ENCODE measurements at regions not wholly inside any gene's neighbourhood (a gene's known extent, or its start where the extent isn't known, plus 50 kb on each side); places are given as distances from the start of the nearest gene placed in this dataset.

- H3K36me3 ChIP-seq (ENCODE audit: control insufficient read depth, insufficient read depth, low read length), result no peaks in the 10 kb centered on the region
- no peak overlapping the region for H3K9ac ChIP-seq (ENCODE audit: low read depth, low read length)
- H3K9me3 ChIP-seq (ENCODE audit: control insufficient read depth, insufficient read depth, low read length), result peaks cover 8% of the 10 kb centered on the region
- no peak overlapping the region for H3K27ac ChIP-seq (ENCODE audit: low read depth, low read length)
- peaks cover 6% of the 10 kb centered on the region for H3K4me1 ChIP-seq (ENCODE audit: control insufficient read depth, insufficient read depth, low read length)
- H3K27me3 ChIP-seq (ENCODE audit: control insufficient read depth, insufficient read depth, low read length), result no peaks in the 10 kb centered on the region
- H3K4me3 ChIP-seq (ENCODE audit: low read depth, low read length), result no peak overlapping the region
Measured at GRCh38 chr2:174668075-174668474, 70.5 kb upstream of the WIPF1 start.

DNA sequence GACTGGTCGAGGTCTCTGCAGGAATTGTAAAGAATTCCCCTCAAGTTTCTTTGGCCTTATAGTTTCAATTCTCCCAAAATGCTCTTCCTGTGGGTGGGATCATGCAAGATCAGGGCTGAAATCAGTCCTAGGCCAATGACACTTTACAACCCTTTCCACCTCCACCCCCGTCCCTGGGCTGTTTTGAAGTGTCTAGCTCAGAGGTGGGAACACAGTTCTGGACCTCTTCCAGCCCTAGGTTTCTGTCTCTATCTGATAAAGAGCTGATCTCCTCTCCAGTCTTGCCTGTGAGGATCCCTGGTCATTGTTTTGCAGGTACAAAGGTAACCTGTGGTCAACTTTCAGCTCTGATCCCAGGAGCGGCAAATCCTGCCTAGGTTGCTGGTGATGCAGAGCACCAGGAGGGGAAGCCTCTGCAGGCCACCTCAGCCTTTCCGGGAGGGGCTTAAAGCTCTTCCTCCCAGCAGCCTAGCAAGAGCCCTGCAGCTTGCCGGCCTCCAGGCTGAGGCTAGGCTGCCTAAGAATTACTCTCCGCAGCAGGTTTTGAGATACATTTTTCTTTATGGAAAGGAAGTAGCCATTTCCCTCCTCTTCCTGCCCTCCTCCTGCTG is 69.8 kb upstream of the WIPF1 start:
- H3K4me1 ChIP-seq (ENCODE audit: control insufficient read depth, insufficient read depth, low read length), result peaks cover 9% of the 10 kb centered on the region
- H3K4me3 ChIP-seq (ENCODE audit: low read depth, low read length), result no peak overlapping the region
- H3K9ac ChIP-seq (ENCODE audit: low read depth, low read length), result no peak overlapping the region
- no peaks in the 10 kb centered on the region for H3K27me3 ChIP-seq (ENCODE audit: control insufficient read depth, insufficient read depth, low read length)
- H3K9me3 ChIP-seq (ENCODE audit: control insufficient read depth, insufficient read depth, low read length), result peaks cover 5% of the 10 kb centered on the region
- H3K27ac ChIP-seq (ENCODE audit: low read depth, low read length), result peak overlapping the region; percentile 36
- H3K36me3 ChIP-seq (ENCODE audit: control insufficient read depth, insufficient read depth, low read length), result no peaks in the 10 kb centered on the region

- Histone ChIP-seq H3K9ac (ENCODE audit: low read depth, low read length) (no peak overlapping the region), H3K9me3 (ENCODE audit: control insufficient read depth, insufficient read depth, low read length) (no peaks in the 10 kb centered on the region), H3K27ac (ENCODE audit: low read depth, low read length) (peak overlapping the region; percentile 36), H3K27me3 (ENCODE audit: control insufficient read depth, insufficient read depth, low read length) (no peaks in the 10 kb centered on the region), H3K4me1 (ENCODE audit: control insufficient read depth, insufficient read depth, low read length) (peaks cover 9% of the 10 kb centered on the region), H3K4me3 (ENCODE audit: low read depth, low read length) (no peak overlapping the region), H3K36me3 (ENCODE audit: control insufficient read depth, insufficient read depth, low read length) (no peaks in the 10 kb centered on the region)
Measured at GRCh38 chr2:174666845-174667244, 69.2 kb upstream of the WIPF1 start.

- Histone ChIP-seq H3K4me3 (ENCODE audit: low read depth, low read length) (no peak overlapping the region), H3K9me3 (ENCODE audit: control insufficient read depth, insufficient read depth, low read length) (no peaks in the 10 kb centered on the region), H3K27ac (ENCODE audit: low read depth, low read length) (no peak overlapping the region), H3K27me3 (ENCODE audit: control insufficient read depth, insufficient read depth, low read length) (no peaks in the 10 kb centered on the region), H3K36me3 (ENCODE audit: control insufficient read depth, insufficient read depth, low read length) (no peaks in the 10 kb centered on the region), H3K9ac (ENCODE audit: low read depth, low read length) (no peak overlapping the region), H3K4me1 (ENCODE audit: control insufficient read depth, insufficient read depth, low read length) (peaks cover 9% of the 10 kb centered on the region)
Measured at GRCh38 chr2:174666312-174666711, 68.7 kb upstream of the WIPF1 start.

GRCh38 chr2:174664084-174664759 is 66.6 kb upstream of the WIPF1 start:
- H3K36me3 ChIP-seq (ENCODE audit: control insufficient read depth, insufficient read depth, low read length), result no peaks in the 10 kb centered on the region
- H3K9ac ChIP-seq (ENCODE audit: low read depth, low read length), result no peak overlapping the region
- no peak overlapping the region for H3K4me3 ChIP-seq (ENCODE audit: low read depth, low read length)
- H3K4me1 ChIP-seq (ENCODE audit: control insufficient read depth, insufficient read depth, low read length), result peaks cover 9% of the 10 kb centered on the region
- H3K27me3 ChIP-seq (ENCODE audit: control insufficient read depth, insufficient read depth, low read length), result no peaks in the 10 kb centered on the region
- H3K9me3 ChIP-seq (ENCODE audit: control insufficient read depth, insufficient read depth, low read length), result no peaks in the 10 kb centered on the region
- H3K27ac ChIP-seq (ENCODE audit: low read depth, low read length), result no peak overlapping the region

DNA sequence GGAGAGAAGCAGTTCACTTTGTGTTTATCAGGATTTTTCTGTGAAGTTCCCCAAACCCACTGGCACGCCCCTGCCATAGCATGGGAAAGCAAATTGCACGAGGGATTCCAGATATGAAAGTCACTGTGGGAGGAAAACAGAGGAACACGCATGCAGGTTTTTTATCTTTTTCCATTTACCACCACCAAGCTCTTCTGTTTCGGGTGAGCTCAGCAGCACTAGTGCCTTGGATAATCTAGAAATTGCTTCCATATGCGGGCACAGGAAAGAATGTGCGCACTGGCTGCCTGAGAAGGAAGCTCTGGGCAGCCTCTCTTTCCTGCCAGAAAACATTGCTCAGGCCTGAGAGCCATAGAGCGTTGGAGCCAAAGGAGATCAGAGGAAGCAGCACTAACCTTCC is 65.9 kb upstream of the WIPF1 start:
- Histone ChIP-seq H3K36me3 (ENCODE audit: control insufficient read depth, insufficient read depth, low read length) (no peaks in the 10 kb centered on the region), H3K4me3 (ENCODE audit: low read depth, low read length) (no peak overlapping the region), H3K9ac (ENCODE audit: low read depth, low read length) (no peak overlapping the region), H3K4me1 (ENCODE audit: control insufficient read depth, insufficient read depth, low read length) (peaks cover 9% of the 10 kb centered on the region), H3K27me3 (ENCODE audit: control insufficient read depth, insufficient read depth, low read length) (no peaks in the 10 kb centered on the region), H3K9me3 (ENCODE audit: control insufficient read depth, insufficient read depth, low read length) (no peaks in the 10 kb centered on the region), H3K27ac (ENCODE audit: low read depth, low read length) (no peak overlapping the region)

DNA sequence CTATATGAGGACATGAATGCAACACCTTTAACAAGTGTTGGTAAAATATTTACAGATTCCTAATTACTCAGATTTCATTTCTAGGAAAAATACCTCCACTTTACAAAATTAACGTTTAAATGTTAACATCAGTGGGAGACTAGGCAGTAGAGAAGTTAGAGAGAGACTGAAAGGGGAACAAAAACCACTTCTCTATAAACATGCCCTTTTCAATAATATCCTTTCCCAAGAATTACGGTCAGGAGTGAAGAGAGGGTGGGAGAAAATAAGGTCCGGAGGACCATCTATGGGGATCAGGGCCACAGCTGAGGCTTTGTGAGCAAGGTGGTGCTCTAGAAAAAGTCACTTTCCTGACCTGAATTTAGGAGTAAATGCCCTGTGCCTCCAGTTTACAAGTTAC is 65.3 kb upstream of the WIPF1 start:
- H3K9me3 ChIP-seq (ENCODE audit: control insufficient read depth, insufficient read depth, low read length), result no peaks in the 10 kb centered on the region
- no peak overlapping the region for H3K27ac ChIP-seq (ENCODE audit: low read depth, low read length)

DNA sequence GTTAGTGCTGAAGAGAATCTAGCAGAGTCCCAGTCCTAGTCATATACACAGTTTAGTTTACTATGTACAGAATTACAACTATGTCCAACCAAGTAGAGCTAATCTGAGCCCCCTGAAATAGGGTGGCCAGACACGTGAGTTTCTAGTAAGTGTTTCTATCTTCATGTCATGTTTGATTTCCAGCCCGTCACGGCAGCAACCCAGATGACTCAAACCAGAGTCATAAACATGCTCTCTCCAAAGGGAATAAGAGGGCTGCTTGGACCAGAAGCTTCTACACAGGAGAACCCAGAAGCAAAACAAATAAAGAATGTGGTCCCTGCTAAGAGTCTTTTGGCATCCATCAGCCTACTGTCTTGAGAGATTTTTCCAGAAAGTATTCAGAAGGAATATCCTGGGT is 64.9 kb upstream of the WIPF1 start:
- Histone ChIP-seq H3K27me3 (ENCODE audit: control insufficient read depth, insufficient read depth, low read length) (no peaks in the 10 kb centered on the region), H3K36me3 (ENCODE audit: control insufficient read depth, insufficient read depth, low read length) (no peaks in the 10 kb centered on the region), H3K4me1 (ENCODE audit: control insufficient read depth, insufficient read depth, low read length) (0 out of 2 replicates have a peak, but pooled peaks cover 5% of the 10 kb centered on the region), H3K27ac (ENCODE audit: low read depth, low read length) (no peak overlapping the region), H3K9me3 (ENCODE audit: control insufficient read depth, insufficient read depth, low read length) (no peaks in the 10 kb centered on the region), H3K4me3 (ENCODE audit: low read depth, low read length) (no peak overlapping the region), H3K9ac (ENCODE audit: low read depth, low read length) (no peak overlapping the region)

More for the DNA sequence above, 65.3 kb upstream of the WIPF1 start:
- Histone ChIP-seq H3K4me1 (ENCODE audit: control insufficient read depth, insufficient read depth, low read length) (peaks cover 9% of the 10 kb centered on the region), H3K27me3 (ENCODE audit: control insufficient read depth, insufficient read depth, low read length) (no peaks in the 10 kb centered on the region), H3K4me3 (ENCODE audit: low read depth, low read length) (no peak overlapping the region), H3K36me3 (ENCODE audit: control insufficient read depth, insufficient read depth, low read length) (no peaks in the 10 kb centered on the region), H3K9ac (ENCODE audit: low read depth, low read length) (no peak overlapping the region)

DNA sequence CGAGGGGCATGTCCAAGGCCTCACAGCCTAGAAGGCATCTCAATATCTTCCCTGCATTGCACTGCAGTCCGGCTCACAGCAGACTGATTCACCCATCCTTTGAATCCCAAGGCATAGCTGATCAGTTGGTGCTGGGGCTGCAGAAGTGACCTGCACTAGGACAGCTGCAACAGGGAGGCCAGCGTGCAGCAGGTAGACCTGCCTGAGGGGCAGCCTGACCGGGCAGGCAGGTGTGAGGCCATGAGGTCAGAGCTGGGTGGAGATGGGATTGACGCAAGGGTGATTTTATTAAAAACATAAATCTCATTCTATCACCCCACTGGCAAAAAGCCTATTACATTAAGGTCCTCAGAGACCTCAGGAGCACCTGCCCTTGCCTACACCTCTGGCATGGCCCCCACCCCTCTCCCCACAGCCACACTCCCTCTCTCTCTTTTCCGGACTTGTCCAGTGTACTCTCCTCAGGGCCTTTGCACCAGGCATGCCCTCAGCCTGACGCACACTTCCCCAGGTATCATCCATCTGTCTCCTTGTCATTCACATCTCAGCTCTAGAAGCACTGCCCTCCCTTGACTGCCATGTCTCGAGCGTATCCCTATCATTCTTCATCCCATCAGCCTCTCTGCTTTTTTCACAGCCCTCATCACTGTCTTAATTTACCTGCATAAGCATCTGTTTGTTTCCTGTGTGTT is 63.5 kb upstream of the WIPF1 start:
- no peaks in the 10 kb centered on the region for H3K36me3 ChIP-seq (ENCODE audit: control insufficient read depth, insufficient read depth, low read length)
- no peak overlapping the region for H3K27ac ChIP-seq (ENCODE audit: low read depth, low read length)
- no peak overlapping the region for H3K4me3 ChIP-seq (ENCODE audit: low read depth, low read length)
- H3K9ac ChIP-seq (ENCODE audit: low read depth, low read length), result no peak overlapping the region
- H3K9me3 ChIP-seq (ENCODE audit: control insufficient read depth, insufficient read depth, low read length), result no peaks in the 10 kb centered on the region
- no peaks in the 10 kb centered on the region for H3K27me3 ChIP-seq (ENCODE audit: control insufficient read depth, insufficient read depth, low read length)
- H3K4me1 ChIP-seq (ENCODE audit: control insufficient read depth, insufficient read depth, low read length), result 0 out of 2 replicates have a peak, but pooled peaks cover 3% of the 10 kb centered on the region

DNA sequence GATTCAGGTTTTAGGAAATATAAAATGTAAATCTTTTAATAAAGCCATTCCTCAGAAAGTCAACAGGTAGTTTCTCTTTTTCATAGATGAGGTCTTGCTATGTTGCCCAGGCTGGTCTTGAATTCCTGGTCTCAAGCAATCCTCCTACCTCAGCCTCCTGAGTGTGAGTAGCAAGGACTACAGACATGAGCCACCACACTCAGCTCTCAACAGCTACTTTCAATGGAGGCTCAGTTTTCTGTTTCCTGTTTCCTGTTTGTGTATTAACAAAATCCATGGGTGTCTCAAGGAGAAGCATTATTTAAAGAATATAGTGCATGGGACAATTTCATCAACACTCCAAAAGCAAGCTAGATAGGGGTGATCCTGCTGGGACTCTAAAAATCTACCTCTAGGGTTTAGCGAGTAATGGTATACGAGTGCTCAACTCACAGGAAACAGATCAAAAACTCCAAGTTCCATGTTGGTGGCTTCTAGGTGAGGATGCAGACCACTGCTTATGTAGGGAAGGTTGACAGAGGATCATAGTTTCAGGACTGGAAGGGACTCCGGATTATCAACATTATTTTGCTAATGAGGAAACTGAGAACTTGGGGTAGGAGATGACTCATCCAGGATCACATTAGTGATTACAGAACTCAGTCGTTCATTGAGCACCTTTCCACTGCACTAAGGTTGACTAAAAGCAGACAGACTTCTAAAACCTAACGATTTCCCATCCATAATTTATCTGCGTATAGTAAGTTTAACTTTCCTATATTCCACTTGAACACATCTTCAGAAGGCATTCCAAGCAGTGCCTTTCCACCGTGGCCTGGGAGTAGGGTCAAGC is 61.7 kb upstream of the WIPF1 start:
- Histone ChIP-seq H3K9ac (ENCODE audit: low read depth, low read length) (no peak overlapping the region), H3K36me3 (ENCODE audit: control insufficient read depth, insufficient read depth, low read length) (no peaks in the 10 kb centered on the region), H3K4me1 (ENCODE audit: control insufficient read depth, insufficient read depth, low read length) (0 out of 2 replicates have a peak, but pooled peaks cover 3% of the 10 kb centered on the region), H3K27ac (ENCODE audit: low read depth, low read length) (no peak overlapping the region), H3K9me3 (ENCODE audit: control insufficient read depth, insufficient read depth, low read length) (no peaks in the 10 kb centered on the region), H3K27me3 (ENCODE audit: control insufficient read depth, insufficient read depth, low read length) (no peaks in the 10 kb centered on the region), H3K4me3 (ENCODE audit: low read depth, low read length) (no peak overlapping the region)
